Type B pancreatic cell (in vitro differentiated cells): ENCODE measurements at regions not wholly inside any gene's neighbourhood (a gene's known extent, or its start where the extent isn't known, plus 50 kb on each side); places are given as distances from the start of the nearest gene placed in this dataset.

ENCODE experiments used
- DNase-seq: peaks from one replicate; pipeline ENCODE4 v3.0.0; 2021; ENCODE audit warnings: mixed read lengths; ENCODE audit not compliant: unreplicated experiment; ENCODE audit errors: extremely low spot score
- H3K27ac Mint-ChIP-seq: 2 replicates; pipeline ENCODE4 v1.8.0; 2021; ENCODE audit warnings: mild to moderate bottlenecking, mixed read lengths
- H3K27me3 Mint-ChIP-seq: 2 replicates; pipeline ENCODE4 v1.8.0; 2021; ENCODE audit warnings: mixed read lengths
- H3K36me3 Mint-ChIP-seq: 2 replicates; pipeline ENCODE4 v1.8.0; 2021; ENCODE audit warnings: mixed read lengths
- H3K4me1 Mint-ChIP-seq: one replicate; pipeline ENCODE4 v1.8.0; 2021; ENCODE audit warnings: mixed read lengths; ENCODE audit not compliant: unreplicated experiment
- H3K4me3 Mint-ChIP-seq: 2 replicates; pipeline ENCODE4 v1.8.0; 2021; ENCODE audit warnings: mild to moderate bottlenecking, mixed read lengths
- H3K9me3 Mint-ChIP-seq: 2 replicates; pipeline ENCODE4 v1.8.0; 2021; ENCODE audit warnings: mixed read lengths
- CTCF ChIP-seq: fragments of 200-600 bp; sonication (generic); conservative IDR thresholded peaks from 2 replicates; pipeline ENCODE4 v1.5.0; 2021; ENCODE audit warnings: antibody characterized with exemption, mild to moderate bottlenecking

- H3K27ac Mint-ChIP-seq: no peak overlapping the region
These were observed 183.9 kb upstream of the VRK2 start for GRCh38 chr2:57862727-57863126.

GRCh38 chr2:57864926-57865325, 181.7 kb upstream of the VRK2 start:
- H3K36me3 Mint-ChIP-seq: no peaks in the 10 kb centered on the region
- no peak for DNase-seq
- no peak for TF ChIP-seq CTCF
- H3K27me3 Mint-ChIP-seq: no peaks in the 10 kb centered on the region
- no peak overlapping the region for H3K27ac Mint-ChIP-seq
- H3K9me3 Mint-ChIP-seq: no peaks in the 10 kb centered on the region
- H3K4me1 Mint-ChIP-seq: no peaks in the 10 kb centered on the region
- no peak overlapping the region for H3K4me3 Mint-ChIP-seq

More at GRCh38 chr2:57862727-57863126, 183.9 kb upstream of the VRK2 start:
- no peak for TF ChIP-seq CTCF
- H3K27me3 Mint-ChIP-seq: no peaks in the 10 kb centered on the region
- no peak for DNase-seq
- H3K4me3 Mint-ChIP-seq: no peak overlapping the region
- no peaks in the 10 kb centered on the region for H3K36me3 Mint-ChIP-seq
- H3K9me3 Mint-ChIP-seq: no peaks in the 10 kb centered on the region
- H3K4me1 Mint-ChIP-seq: no peaks in the 10 kb centered on the region

GRCh38 chr2:57867730-57868129, 178.9 kb upstream of the VRK2 start:
- no peak for TF ChIP-seq CTCF
- H3K27me3 Mint-ChIP-seq: no peaks in the 10 kb centered on the region
- no peaks in the 10 kb centered on the region for H3K9me3 Mint-ChIP-seq
- H3K36me3 Mint-ChIP-seq: no peaks in the 10 kb centered on the region
- no peak overlapping the region for H3K4me3 Mint-ChIP-seq
- no peaks in the 10 kb centered on the region for H3K4me1 Mint-ChIP-seq
- H3K27ac Mint-ChIP-seq: no peak overlapping the region
- DNase-seq: no peak

GRCh38 chr2:57868619-57869139, 177.9 kb upstream of the VRK2 start:
- Mint-ChIP-seq H3K36me3 (no peaks in the 10 kb centered on the region), H3K4me3 (no peak overlapping the region), H3K27ac (no peak overlapping the region), H3K4me1 (no peaks in the 10 kb centered on the region), H3K27me3 (no peaks in the 10 kb centered on the region), H3K9me3 (no peaks in the 10 kb centered on the region)
- no peak for DNase-seq
- no peak for TF ChIP-seq CTCF

- no peaks in the 10 kb centered on the region for H3K27me3 Mint-ChIP-seq
- H3K36me3 Mint-ChIP-seq: no peaks in the 10 kb centered on the region
- H3K4me3 Mint-ChIP-seq: no peak overlapping the region
- no peaks in the 10 kb centered on the region for H3K9me3 Mint-ChIP-seq
- no peaks in the 10 kb centered on the region for H3K4me1 Mint-ChIP-seq
- no peak for TF ChIP-seq CTCF
- no peak for DNase-seq
- no peak overlapping the region for H3K27ac Mint-ChIP-seq
These were observed 176.8 kb upstream of the VRK2 start for GRCh38 chr2:57869758-57870344.
